ENCODE measurements at regions not wholly inside any gene's neighbourhood (a gene's known extent, or its start where the extent isn't known, plus 50 kb on each side); places are given as distances from the start of the nearest gene placed in this dataset.

- TF ChIP-seq CTCF (IDR thresholded peaks at IDR 0.05; ENCODE audit: low read depth, low read length, missing input control): no peak
- no peak for TF ChIP-seq ZBTB33 (IDR thresholded peaks at IDR 0.05)
- no peak for TF ChIP-seq EGR1 (IDR thresholded peaks at IDR 0.05; ENCODE audit: low read depth in 2 of 2)
- no peak for TF ChIP-seq RXRA (IDR thresholded peaks at IDR 0.05)
These were observed 366.9 kb downstream of the FAT3 start for GRCh38 chr11:92591521-92591920.

Measured in liver (tissue), 3 donors.